Endothelial cell of umbilical vein (primary cell): ENCODE measurements at regions not wholly inside any gene's neighbourhood (a gene's known extent, or its start where the extent isn't known, plus 50 kb on each side); places are given as distances from the start of the nearest gene placed in this dataset.

Experiments used
- EZH2 ChIP-seq: IDR thresholded peaks from 2 replicates; pipeline ENCODE4 v1.6.1; 2012; ENCODE audit warnings: borderline replicate concordance, low read depth, mild to moderate bottlenecking, moderate library complexity, low read length, inconsistent platforms; ENCODE audit not compliant: severe bottlenecking
- GATA2 ChIP-seq: IDR thresholded peaks from 2 replicates; pipeline ENCODE4 v1.7.0; 2011; ENCODE audit warnings: low read depth, mild to moderate bottlenecking, moderate library complexity, mixed read lengths, low read length; ENCODE audit not compliant: insufficient read length, insufficient read depth
- JUN ChIP-seq: IDR thresholded peaks from 2 replicates; pipeline ENCODE4 v1.6.1; 2011; ENCODE audit warnings: borderline replicate concordance, low read depth; ENCODE audit not compliant: insufficient read length, insufficient read depth
- POLR2A ChIP-seq: IDR thresholded peaks from 2 replicates; pipeline ENCODE4 v1.6.1; 2012; ENCODE audit warnings: low read depth, mild to moderate bottlenecking, control low read depth, low read length
- POLR2AphosphoS5 ChIP-seq: IDR thresholded peaks from 2 replicates; pipeline ENCODE4 v1.6.1; 2012; ENCODE audit warnings: low read depth, mild to moderate bottlenecking, control low read depth, low read length, moderate library complexity; ENCODE audit not compliant: insufficient read depth
- TF ChIP-seq, protein P1 (sequence below), 2 donors: IDR thresholded peaks; 1 replicate in 1 of 2; 2 replicates in 1 of 2; pipeline ENCODE4 v1.5.1; 2011; ENCODE audit warnings: low read length in 2 of 2, mild to moderate bottlenecking in 2 of 2, moderate library complexity in 2 of 2, control low read depth in 1 of 2, inconsistent platforms in 1 of 2, low read depth in 1 of 2; ENCODE audit not compliant: insufficient read depth in 1 of 2; ENCODE audit errors: extremely low read depth in 1 of 2
- TF ChIP-seq, protein P2 (sequence below): IDR thresholded peaks from 2 replicates; pipeline ENCODE4 v1.6.1; 2011; ENCODE audit not compliant: insufficient read depth, insufficient read length

GRCh38 chr4:148810461-148810860, 368.2 kb upstream of the NR3C2 start:
- TF ChIP-seq, protein P1, sequence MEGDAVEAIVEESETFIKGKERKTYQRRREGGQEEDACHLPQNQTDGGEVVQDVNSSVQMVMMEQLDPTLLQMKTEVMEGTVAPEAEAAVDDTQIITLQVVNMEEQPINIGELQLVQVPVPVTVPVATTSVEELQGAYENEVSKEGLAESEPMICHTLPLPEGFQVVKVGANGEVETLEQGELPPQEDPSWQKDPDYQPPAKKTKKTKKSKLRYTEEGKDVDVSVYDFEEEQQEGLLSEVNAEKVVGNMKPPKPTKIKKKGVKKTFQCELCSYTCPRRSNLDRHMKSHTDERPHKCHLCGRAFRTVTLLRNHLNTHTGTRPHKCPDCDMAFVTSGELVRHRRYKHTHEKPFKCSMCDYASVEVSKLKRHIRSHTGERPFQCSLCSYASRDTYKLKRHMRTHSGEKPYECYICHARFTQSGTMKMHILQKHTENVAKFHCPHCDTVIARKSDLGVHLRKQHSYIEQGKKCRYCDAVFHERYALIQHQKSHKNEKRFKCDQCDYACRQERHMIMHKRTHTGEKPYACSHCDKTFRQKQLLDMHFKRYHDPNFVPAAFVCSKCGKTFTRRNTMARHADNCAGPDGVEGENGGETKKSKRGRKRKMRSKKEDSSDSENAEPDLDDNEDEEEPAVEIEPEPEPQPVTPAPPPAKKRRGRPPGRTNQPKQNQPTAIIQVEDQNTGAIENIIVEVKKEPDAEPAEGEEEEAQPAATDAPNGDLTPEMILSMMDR (IDR thresholded peaks at IDR 0.05; ENCODE audit: extremely low read depth in 1 of 2, insufficient read depth in 1 of 2, low read depth in 1 of 2, low read length in 2 of 2) = no peak
- no peak for TF ChIP-seq POLR2A
- TF ChIP-seq POLR2AphosphoS5 = no peak
- no peak for TF ChIP-seq JUN
- TF ChIP-seq EZH2 = no peak
- TF ChIP-seq GATA2 = no peak
- TF ChIP-seq, protein P2, sequence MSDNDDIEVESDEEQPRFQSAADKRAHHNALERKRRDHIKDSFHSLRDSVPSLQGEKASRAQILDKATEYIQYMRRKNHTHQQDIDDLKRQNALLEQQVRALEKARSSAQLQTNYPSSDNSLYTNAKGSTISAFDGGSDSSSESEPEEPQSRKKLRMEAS = no peak
